IMR-90 (cell line): ENCODE measurements at regions not wholly inside any gene's neighbourhood (a gene's known extent, or its start where the extent isn't known, plus 50 kb on each side); places are given as distances from the start of the nearest gene placed in this dataset.

Source experiments
- ATAC-seq: fragments of 200-7000 bp; cut with Tn5 transposase; 2 replicates; pipeline ENCODE4 v1.9.1; 2020; ENCODE audit warnings: low read depth, mild to moderate bottlenecking, moderate library complexity
- BruUV-seq: library from RNA; stranded (reverse); fragments of 400-500 nt; replicated peaks from 2 replicates; lab custom pipeline; 2021; lab: Mats Ljungman, UMichigan
- CTCF ChIA-PET: fragments of 300-600 bp; formaldehyde crosslinking; extraction: SDS; loops from one replicate; lab custom pipeline; 2021; ENCODE audit warnings: antibody characterized with exemption; lab: Yijun Ruan, JAX
- POLR2A ChIA-PET: fragments of 300-600 bp; sonication (Branson Sonifier 250); formaldehyde crosslinking; loops from one replicate; lab custom pipeline; 2022; ENCODE audit warnings: antibody characterized with exemption; ENCODE audit not compliant: unreplicated experiment; lab: Charles Lee
- DNase-seq: peaks from one replicate; pipeline ENCODE4 v3.0.0; 2013
- H2AFZ ChIP-seq: replicated peaks from 2 replicates; pipeline ENCODE3; 2013; ENCODE audit warnings: low read length, mild to moderate bottlenecking; ENCODE audit not compliant: poor library complexity
- H2AK5ac ChIP-seq: 2 replicates; pipeline ENCODE4 v1.6.1; 2013; ENCODE audit warnings: low read depth, low read length, inconsistent platforms
- H2AK9ac ChIP-seq: replicated peaks from 2 replicates; pipeline ENCODE3; 2013; ENCODE audit warnings: mild to moderate bottlenecking, low read depth, low read length, moderate library complexity; ENCODE audit not compliant: poor library complexity
- H2BK120ac ChIP-seq: 2 replicates; pipeline ENCODE4 v1.6.1; 2013; ENCODE audit warnings: low read depth, low read length, inconsistent platforms
- H2BK15ac ChIP-seq: 3 replicates; pipeline ENCODE4 v1.6.1; 2013; ENCODE audit warnings: low read depth, low read length, inconsistent platforms
- H2BK20ac ChIP-seq: 2 replicates; pipeline ENCODE4 v1.6.1; 2013; ENCODE audit warnings: low read depth, mild to moderate bottlenecking, inconsistent platforms, low read length, moderate library complexity
- H2BK5ac ChIP-seq: 2 replicates; pipeline ENCODE4 v1.6.1; 2013; ENCODE audit warnings: mild to moderate bottlenecking, low read depth, low read length, inconsistent platforms; ENCODE audit not compliant: poor library complexity, severe bottlenecking
- H3K14ac ChIP-seq: replicated peaks from 2 replicates; pipeline ENCODE4 v1.6.1; 2013; ENCODE audit warnings: low read depth, low read length, inconsistent platforms
- H3K18ac ChIP-seq: 2 replicates; pipeline ENCODE4 v1.6.1; 2013; ENCODE audit warnings: low read depth, low read length, control low read depth
- H3K23ac ChIP-seq: 2 replicates; pipeline ENCODE4 v1.6.1; 2013; ENCODE audit warnings: low read depth, low read length, inconsistent platforms
- H3K27ac ChIP-seq: 2 replicates; pipeline ENCODE4 v1.5.1; 2013; ENCODE audit warnings: mild to moderate bottlenecking, control low read depth, low read length; ENCODE audit not compliant: insufficient read depth
- H3K27me3 ChIP-seq: 2 replicates; pipeline ENCODE4 v1.6.1; 2013; ENCODE audit warnings: low read length; ENCODE audit not compliant: control insufficient read depth, insufficient read depth
- H3K36me3 ChIP-seq: 2 replicates; pipeline ENCODE4 v1.6.1; 2013; ENCODE audit warnings: low read length, mixed read lengths; ENCODE audit not compliant: control insufficient read depth, insufficient read depth
- H3K4ac ChIP-seq: 2 replicates; pipeline ENCODE4 v1.6.1; 2013; ENCODE audit warnings: low read depth, low read length, inconsistent platforms
- H3K4me1 ChIP-seq: 2 replicates; pipeline ENCODE4 v1.6.1; 2013; ENCODE audit warnings: low read length, mixed read lengths; ENCODE audit not compliant: control insufficient read depth, insufficient read depth
- H3K4me2 ChIP-seq: 2 replicates; pipeline ENCODE4 v1.6.1; 2013; ENCODE audit warnings: low read depth, mild to moderate bottlenecking, control low read depth, low read length, moderate library complexity
- H3K4me3 ChIP-seq: 2 replicates; pipeline ENCODE4 v1.5.1; 2013; ENCODE audit warnings: low read depth, mild to moderate bottlenecking, control low read depth, low read length, moderate library complexity; ENCODE audit not compliant: insufficient read depth
- H3K56ac ChIP-seq: 2 replicates; pipeline ENCODE4 v1.6.1; 2013; ENCODE audit warnings: low read length, inconsistent platforms; ENCODE audit not compliant: insufficient read depth; ENCODE audit errors: extremely low read depth
- H3K79me1 ChIP-seq, 2 experiments: 2 replicates each; pipeline ENCODE4 v1.6.1; 2013; ENCODE audit warnings: low read length in 2 of 2, inconsistent platforms in 1 of 2, low read depth in 1 of 2
- H3K9ac ChIP-seq: 2 replicates; pipeline ENCODE4 v1.6.1; 2013; ENCODE audit warnings: low read depth, low read length, control low read depth
- H3K9me1 ChIP-seq: 2 replicates; pipeline ENCODE4 v1.6.1; 2013; ENCODE audit warnings: low read length, inconsistent platforms; ENCODE audit not compliant: insufficient read depth
- H3K9me3 ChIP-seq: 2 replicates; pipeline ENCODE4 v1.6.1; 2013; ENCODE audit warnings: low read length; ENCODE audit not compliant: control insufficient read depth, insufficient read depth
- H4K20me1 ChIP-seq: 2 replicates; pipeline ENCODE4 v1.6.1; 2013; ENCODE audit warnings: low read length, inconsistent platforms; ENCODE audit not compliant: insufficient read depth
- H4K5ac ChIP-seq: 2 replicates; pipeline ENCODE4 v1.6.1; 2013; ENCODE audit warnings: mild to moderate bottlenecking, low read depth, low read length, control low read depth
- H4K8ac ChIP-seq, 2 experiments: 2 replicates each; pipeline ENCODE4 v1.6.1; 2013; ENCODE audit warnings: low read depth in 2 of 2, low read length in 2 of 2, control low read depth in 1 of 2, inconsistent platforms in 1 of 2
- H4K91ac ChIP-seq: 2 replicates; pipeline ENCODE4 v1.6.1; 2013; ENCODE audit warnings: low read depth, low read length, inconsistent platforms; ENCODE audit not compliant: insufficient read depth
- CHD1 ChIP-seq: IDR thresholded peaks from 2 replicates; pipeline ENCODE4 v1.6.1; 2012; ENCODE audit warnings: low read depth, low read length, improper control_type of control experiment
- CTCF ChIP-seq: conservative IDR thresholded peaks from 2 replicates; pipeline ENCODE4 v1.5.1; 2012; ENCODE audit warnings: mild to moderate bottlenecking, low read depth, low read length, improper control_type of control experiment
- WGBS, 2 experiments: methylation state at CpG; one replicate each; pipeline versions ENCODE4 v1.1.5 to v1.1.7; 2013; ENCODE audit warnings: missing lambda C conversion rate in 2 of 2; ENCODE audit not compliant: insufficient read length in 1 of 2; ENCODE audit errors: extremely low coverage in 2 of 2; 5-methylcytosine and 5-hydroxymethylcytosine counted together
- dilution Hi-C: fragments of 300-500 bp; cut with HindIII; formaldehyde crosslinking; loops from one replicate; pipeline ENCODE4 v1.14.3; 2018; ENCODE audit warnings: low sequenced_read_pairs; ENCODE audit not compliant: unreplicated experiment
- in situ Hi-C: fragments of 300-500 bp; cut with MboI; formaldehyde crosslinking; loops from 3 replicates; pipeline ENCODE4 v1.14.3; 2019; ENCODE audit warnings: low sequenced_read_pairs, inconsistent platforms, mixed read lengths
- intact Hi-C: fragments of 100-400 bp; cut with micrococcal nuclease; formaldehyde crosslinking; loops from 2 replicates; pipeline ENCODE4 v1.10.0; 2022

- no peak overlapping the region for H4K8ac ChIP-seq
- no peak overlapping the region for H3K18ac ChIP-seq
- H2BK120ac ChIP-seq = no peak overlapping the region
- no peak overlapping the region for H2AFZ ChIP-seq
- no peaks in the 10 kb centered on the region; the same call in 1 of the 2 replicates for H3K9me3 ChIP-seq
- no peaks in the 10 kb centered on the region for H4K20me1 ChIP-seq
- peaks cover 11% of the 10 kb centered on the region; the same call in 1 of the 2 replicates for H3K27me3 ChIP-seq
- dilution Hi-C loops = no loop called here
- in situ Hi-C loops = no loop called here
- peaks cover 3% of the 10 kb centered on the region; the same call in 1 of the 2 replicates for H3K9me1 ChIP-seq
- H3K23ac ChIP-seq = no peak overlapping the region
- DNase-seq = no peak
- H3K56ac ChIP-seq = no peak overlapping the region
- H3K9ac ChIP-seq = no peak overlapping the region
- no peaks in the 10 kb centered on the region for H3K79me1 ChIP-seq
- H4K5ac ChIP-seq = no peak overlapping the region
- no peak overlapping the region for H2BK15ac ChIP-seq
- ATAC-seq = no peak
- no peak overlapping the region for H3K4me3 ChIP-seq
- no peak overlapping the region for H3K14ac ChIP-seq
- no peak overlapping the region for H3K4ac ChIP-seq
- ChIA-PET CTCF (no interaction called here), POLR2A (no interaction called here)
- H3K36me3 ChIP-seq = no peaks in the 10 kb centered on the region
- intact Hi-C loops = loop anchor here (5.0 to 10.0 kb wide), 2 partner anchors 125 to 323 kb away; no protein-coding TSS in a partner anchor
- H3K27ac ChIP-seq = no peak overlapping the region
- TF ChIP-seq CHD1 = no peak
- TF ChIP-seq CTCF = no peak
- H2AK5ac ChIP-seq = no peak overlapping the region
- no peak overlapping the region for H4K91ac ChIP-seq
- no peaks in the 10 kb centered on the region for H3K4me1 ChIP-seq
- H2BK5ac ChIP-seq = no peak overlapping the region
- 60% methylated on average over 7 of the region's 17 CpGs; no CpG with 5 or more reads in 1 of the 2 experiments for WGBS, 2 experiments
- H2BK20ac ChIP-seq = no peak overlapping the region
- H3K4me2 ChIP-seq = no peak overlapping the region
- no TSS peak for BruUV-seq
- H2AK9ac ChIP-seq = no peak overlapping the region
Measured at GRCh38 chr20:63059684-63060056, 52.9 kb upstream of the BHLHE23 start.
